NT2/D1 (cell line): ENCODE measurements at regions not wholly inside any gene's neighbourhood (a gene's known extent, or its start where the extent isn't known, plus 50 kb on each side); places are given as distances from the start of the nearest gene placed in this dataset.

Source experiments
- SUZ12 ChIP-seq: IDR thresholded peaks from 2 replicates; pipeline ENCODE4 v1.6.1; 2011; ENCODE audit not compliant: insufficient read length, insufficient read depth; ENCODE audit errors: extremely low read depth
- YY1 ChIP-seq: IDR thresholded peaks from 2 replicates; pipeline ENCODE4 v1.6.1; 2011; ENCODE audit not compliant: insufficient read length, insufficient read depth
- ZNF274 ChIP-seq: IDR thresholded peaks from 2 replicates; pipeline ENCODE4 v1.6.1; 2011; ENCODE audit warnings: mild to moderate bottlenecking, low read depth, low read length

- TF ChIP-seq ZNF274 (no peak), YY1 (no peak), SUZ12 (no peak)
Measured at GRCh38 chr1:196071447-196071846, 536.8 kb downstream of the KCNT2 start.
